Calu3 (cell line): ENCODE measurements at regions not wholly inside any gene's neighbourhood (a gene's known extent, or its start where the extent isn't known, plus 50 kb on each side); places are given as distances from the start of the nearest gene placed in this dataset.

Source experiments
- BruUV-seq: library from RNA; stranded (reverse); fragments of 400-500 nt; replicated peaks from 2 replicates; lab custom pipeline; 2021; lab: Mats Ljungman, UMichigan
- CTCF ChIA-PET: fragments of 300-600 bp; sonication (Branson Sonifier 250); formaldehyde crosslinking; loops from one replicate; lab custom pipeline; 2022; ENCODE audit warnings: antibody characterized with exemption; lab: Charles Lee
- DNase-seq: peaks from one replicate; pipeline ENCODE4 v3.0.0; 2022
- H3K27ac Mint-ChIP-seq: one replicate; pipeline ENCODE4 v1.8.0; 2022; ENCODE audit warnings: mixed read lengths; ENCODE audit not compliant: unreplicated experiment
- H3K27me3 Mint-ChIP-seq: one replicate; pipeline ENCODE4 v1.8.0; 2022; ENCODE audit warnings: mixed read lengths; ENCODE audit not compliant: unreplicated experiment
- H3K36me3 Mint-ChIP-seq: one replicate; pipeline ENCODE4 v1.8.0; 2022; ENCODE audit warnings: mild to moderate bottlenecking, moderate library complexity, mixed read lengths; ENCODE audit not compliant: insufficient read depth, unreplicated experiment
- H3K4me1 Mint-ChIP-seq: one replicate; pipeline ENCODE4 v1.8.0; 2022; ENCODE audit warnings: mild to moderate bottlenecking, low read depth, mixed read lengths; ENCODE audit not compliant: unreplicated experiment
- H3K4me3 Mint-ChIP-seq: one replicate; pipeline ENCODE4 v1.8.0; 2022; ENCODE audit warnings: mild to moderate bottlenecking, low read depth, moderate library complexity, mixed read lengths; ENCODE audit not compliant: unreplicated experiment
- H3K9me3 Mint-ChIP-seq: one replicate; pipeline ENCODE4 v1.8.0; 2022; ENCODE audit warnings: low read depth, mixed read lengths; ENCODE audit not compliant: unreplicated experiment
- CTCF ChIP-seq: fragments of 200-600 bp; IDR thresholded peaks from one replicate; pipeline ENCODE4 v1.8.0; 2022; ENCODE audit warnings: antibody characterized with exemption; ENCODE audit not compliant: unreplicated experiment
- intact Hi-C: fragments of 100-400 bp; cut with micrococcal nuclease; formaldehyde crosslinking; loops from one replicate; pipeline ENCODE4 v1.10.0; 2022; ENCODE audit not compliant: unreplicated experiment

GRCh38 chr18:3358310-3358709 is 91.7 kb upstream of the TGIF1 start:
- H3K36me3 Mint-ChIP-seq = no peaks in the 10 kb centered on the region
- no peak overlapping the region for H3K27ac Mint-ChIP-seq
- TF ChIP-seq CTCF = no peak
- no peak for DNase-seq
- H3K4me1 Mint-ChIP-seq = no peaks in the 10 kb centered on the region
- no peak overlapping the region for H3K4me3 Mint-ChIP-seq
- CTCF ChIA-PET = no interaction called here
- no peaks in the 10 kb centered on the region for H3K9me3 Mint-ChIP-seq
- intact Hi-C loops = no loop called here
- H3K27me3 Mint-ChIP-seq = no peaks in the 10 kb centered on the region
- BruUV-seq = no TSS peak

- no peaks in the 10 kb centered on the region for H3K4me1 Mint-ChIP-seq
- no peak overlapping the region for H3K27ac Mint-ChIP-seq
- H3K36me3 Mint-ChIP-seq = no peaks in the 10 kb centered on the region
- no peak for DNase-seq
- CTCF ChIA-PET = interaction anchor here (1.1 kb wide), 1 partner anchor 11 kb away, joined by 3 read pairs; no protein-coding TSS in a partner anchor
- TF ChIP-seq CTCF = no peak
- H3K27me3 Mint-ChIP-seq = no peaks in the 10 kb centered on the region
- no TSS peak for BruUV-seq
- intact Hi-C loops = no loop called here
- H3K4me3 Mint-ChIP-seq = no peak overlapping the region
- H3K9me3 Mint-ChIP-seq = no peaks in the 10 kb centered on the region
Observed at GRCh38 chr18:3360211-3360610, 89.8 kb upstream of the TGIF1 start.

- intact Hi-C loops = no loop called here
- no peaks in the 10 kb centered on the region for H3K27me3 Mint-ChIP-seq
- CTCF ChIA-PET = no interaction called here
- no TSS peak for BruUV-seq
- H3K4me3 Mint-ChIP-seq = no peak overlapping the region
- H3K9me3 Mint-ChIP-seq = peaks cover 4% of the 10 kb centered on the region
- no peak for DNase-seq
- no peaks in the 10 kb centered on the region for H3K4me1 Mint-ChIP-seq
- no peaks in the 10 kb centered on the region for H3K36me3 Mint-ChIP-seq
- no peak for TF ChIP-seq CTCF
- H3K27ac Mint-ChIP-seq = no peak overlapping the region
Observed at GRCh38 chr18:3367491-3368091, 82.4 kb upstream of the TGIF1 start.

- Mint-ChIP-seq H3K27ac (no peak overlapping the region), H3K9me3 (peaks cover 4% of the 10 kb centered on the region), H3K4me1 (no peaks in the 10 kb centered on the region), H3K27me3 (no peaks in the 10 kb centered on the region), H3K4me3 (no peak overlapping the region), H3K36me3 (no peaks in the 10 kb centered on the region)
- BruUV-seq = no TSS peak
- intact Hi-C loops = no loop called here
- TF ChIP-seq CTCF = no peak
- no peak for DNase-seq
- CTCF ChIA-PET = no interaction called here
Observed at GRCh38 chr18:3368193-3368592, 81.8 kb upstream of the TGIF1 start.
